Mucosa of descending colon (tissue), 3 donors: ENCODE measurements at regions not wholly inside any gene's neighbourhood (a gene's known extent, or its start where the extent isn't known, plus 50 kb on each side); places are given as distances from the start of the nearest gene placed in this dataset.

ENCODE experiments used
- ATAC-seq: fragments of 200-7000 bp; cut with Tn5 transposase; one replicate; pipeline ENCODE4 v1.9.1; 2020; ENCODE audit warnings: mild to moderate bottlenecking, moderate library complexity
- DNase-seq, 3 donors: peaks; one replicate each; pipeline ENCODE4 v3.0.0-alpha.2; 2020
- H3K36me3 ChIP-seq: fragments of 200-600 bp; one replicate; pipeline ENCODE4 v1.8.0; 2021; ENCODE audit warnings: low read depth, mild to moderate bottlenecking
- H3K4me1 ChIP-seq: fragments of 200-600 bp; one replicate; pipeline ENCODE4 v1.8.0; 2021; ENCODE audit warnings: low read depth, mild to moderate bottlenecking
- H3K4me3 ChIP-seq: fragments of 200-600 bp; one replicate; pipeline ENCODE4 v1.8.0; 2021; ENCODE audit warnings: mild to moderate bottlenecking
- H3K9me3 ChIP-seq: fragments of 200-600 bp; one replicate; pipeline ENCODE4 v1.8.0; 2021; ENCODE audit warnings: mild to moderate bottlenecking
- CTCF ChIP-seq: fragments of 200-600 bp; IDR thresholded peaks from one replicate; pipeline ENCODE4 v1.8.0; 2022; ENCODE audit warnings: antibody characterized with exemption, mild to moderate bottlenecking
- intact Hi-C, 2 donors: fragments of 100-400 bp; cut with DNase I in 1 of 2; cut with micrococcal nuclease in 1 of 2; formaldehyde crosslinking; loops; one replicate each; pipeline versions ENCODE4 v1.11.0 to v1.11.1; 2022; cut with DNase I, micrococcal nuclease
- donor health status: DM: no; HTN: no; CAD: no; lungs with moderate emphysema.
- donor health status: DM: no; HTN: no; CAD: no.
- donor health status: DM: no; HTN: yes; CAD: no.

- no peak for DNase-seq
- ATAC-seq, result no peak
- no peak overlapping the region for H3K4me3 ChIP-seq
- intact Hi-C loops, result no loop called here
- no peaks in the 10 kb centered on the region for H3K4me1 ChIP-seq
- no peak for TF ChIP-seq CTCF
- H3K36me3 ChIP-seq, result no peaks in the 10 kb centered on the region
- no peaks in the 10 kb centered on the region for H3K9me3 ChIP-seq
Observed at GRCh38 chr9:79173932-79174331, 397.8 kb upstream of the TLE4 start.

- Histone ChIP-seq H3K4me1 (no peaks in the 10 kb centered on the region), H3K9me3 (no peaks in the 10 kb centered on the region), H3K36me3 (no peaks in the 10 kb centered on the region), H3K4me3 (no peak overlapping the region)
- no peak for DNase-seq
- no peak for TF ChIP-seq CTCF
- no peak for ATAC-seq
- intact Hi-C loops, result no loop called here
Observed at GRCh38 chr9:79176014-79176697, 395.6 kb upstream of the TLE4 start.

- no peaks in the 10 kb centered on the region for H3K4me1 ChIP-seq
- no peak overlapping the region for H3K4me3 ChIP-seq
- H3K36me3 ChIP-seq, result no peaks in the 10 kb centered on the region
- intact Hi-C loops, result no loop called here
- TF ChIP-seq CTCF, result no peak
- H3K9me3 ChIP-seq, result no peaks in the 10 kb centered on the region
- ATAC-seq, result no peak
- DNase-seq, result no peak
Observed at GRCh38 chr9:79184831-79185230, 386.9 kb upstream of the TLE4 start.

- Histone ChIP-seq H3K9me3 (no peaks in the 10 kb centered on the region), H3K4me3 (no peak overlapping the region), H3K36me3 (no peaks in the 10 kb centered on the region), H3K4me1 (no peaks in the 10 kb centered on the region)
- no peak for TF ChIP-seq CTCF
- no peak for DNase-seq
- intact Hi-C loops, result no loop called here
- no peak for ATAC-seq
Observed at GRCh38 chr9:79185866-79186265, 385.9 kb upstream of the TLE4 start.

GRCh38 chr9:79189511-79189924, 382.2 kb upstream of the TLE4 start:
- intact Hi-C loops, result no loop called here
- ATAC-seq (no peak), DNase-seq (no peak)
- H3K36me3 ChIP-seq, result no peaks in the 10 kb centered on the region
- H3K9me3 ChIP-seq, result no peaks in the 10 kb centered on the region
- no peaks in the 10 kb centered on the region for H3K4me1 ChIP-seq
- no peak overlapping the region for H3K4me3 ChIP-seq
- TF ChIP-seq CTCF, result no peak

GRCh38 chr9:79193001-79193400, 378.8 kb upstream of the TLE4 start:
- no peak overlapping the region for H3K4me3 ChIP-seq
- TF ChIP-seq CTCF, result no peak
- no peaks in the 10 kb centered on the region for H3K9me3 ChIP-seq
- no peaks in the 10 kb centered on the region for H3K36me3 ChIP-seq
- no peaks in the 10 kb centered on the region for H3K4me1 ChIP-seq
- ATAC-seq, result no peak
- intact Hi-C loops, result no loop called here
- no peak for DNase-seq
